ENCODE measurements at regions not wholly inside any gene's neighbourhood (a gene's known extent, or its start where the extent isn't known, plus 50 kb on each side); places are given as distances from the start of the nearest gene placed in this dataset.

GRCh38 chr1:115893545-115893944, 52.6 kb upstream of the NHLH2 start:
- no peak for DNase-seq

- no peak for DNase-seq
Measured at GRCh38 chr1:115898020-115898419, 57.1 kb upstream of the NHLH2 start.

GRCh38 chr1:115900856-115901255, 59.9 kb upstream of the NHLH2 start:
- DNase-seq: no peak

- DNase-seq: no peak
Measured at GRCh38 chr1:115906627-115907026, 65.7 kb upstream of the NHLH2 start.

GRCh38 chr1:115907092-115907491, 66.2 kb upstream of the NHLH2 start:
- no peak for DNase-seq

- no peak for DNase-seq
Measured at GRCh38 chr1:115908565-115909274, 67.6 kb upstream of the SLC22A15 start.

- no peak for DNase-seq
Measured at GRCh38 chr1:115910231-115910630, 66.1 kb upstream of the SLC22A15 start.

- no peak for DNase-seq
Measured at GRCh38 chr1:115911294-115911693, 65.0 kb upstream of the SLC22A15 start.

- DNase-seq: no peak
Measured at GRCh38 chr1:115912116-115912515, 64.2 kb upstream of the SLC22A15 start.

- DNase-seq: no peak
Measured at GRCh38 chr1:115922801-115923200, 53.5 kb upstream of the SLC22A15 start.

- DNase-seq: peak; percentile 28
Measured at GRCh38 chr1:115924770-115925169, 51.5 kb upstream of the SLC22A15 start.

GRCh38 chr1:115925467-115925866, 50.8 kb upstream of the SLC22A15 start:
- DNase-seq: no peak

Data from activated CD4-positive, alpha-beta T cell treated with anti-CD3 and anti-CD28 coated beads, Interleukin-2, Interleukin-6, amounts not matched to agents 100 ng/mL and 50 ng/mL, durations not matched to agents 16 hours and 8 hours (primary cell).